ENCODE measurements at regions not wholly inside any gene's neighbourhood (a gene's known extent, or its start where the extent isn't known, plus 50 kb on each side); places are given as distances from the start of the nearest gene placed in this dataset.

- no peak for TF ChIP-seq EZH2phosphoT487 (conservative IDR thresholded peaks at IDR 0.05; ENCODE audit: low read length)
- no peak for TF ChIP-seq CTCF (IDR thresholded peaks at IDR 0.05; ENCODE audit: insufficient read depth, low read length, poor library complexity, severe bottlenecking)
These were observed 117.1 kb downstream of the RAD51AP2 start for GRCh38 chr2:17401096-17401495.

Measured in SU-DHL-6 (cell line).